ENCODE measurements at regions not wholly inside any gene's neighbourhood (a gene's known extent, or its start where the extent isn't known, plus 50 kb on each side); places are given as distances from the start of the nearest gene placed in this dataset.

- H3K9me2 ChIP-seq (replicated peaks; ENCODE audit: insufficient read depth, low read length), result no peaks in the 10 kb centered on the region
- H3K4me2 ChIP-seq (ENCODE audit: low read depth, low read length, poor library complexity, severe bottlenecking), result no peak overlapping the region
- no peak overlapping the region for H3K4me3 ChIP-seq (ENCODE audit: insufficient read depth, low read length, poor library complexity, severe bottlenecking)
Measured at GRCh38 chr21:28357743-28358142, 634.9 kb downstream of the LTN1 start.

GRCh38 chr21:28356422-28356821 lies 636.3 kb downstream of the LTN1 start:
- H3K36me3 ChIP-seq (ENCODE audit: low read length), result no peaks in the 10 kb centered on the region
- no peaks in the 10 kb centered on the region for H4K20me1 ChIP-seq (ENCODE audit: low read depth, low read length)
- H3K27ac ChIP-seq (ENCODE audit: low read depth, low read length), result no peak overlapping the region
- no peak overlapping the region for H3K4me3 ChIP-seq (ENCODE audit: insufficient read depth, low read length, poor library complexity, severe bottlenecking)
- H3K9ac ChIP-seq (ENCODE audit: low read length), result no peak overlapping the region
- no peaks in the 10 kb centered on the region for H3K9me3 ChIP-seq (ENCODE audit: insufficient read depth, low read length)
- no peak overlapping the region for H2AFZ ChIP-seq (ENCODE audit: low read depth, low read length, severe bottlenecking)
- no peaks in the 10 kb centered on the region for H3K9me2 ChIP-seq (replicated peaks; ENCODE audit: insufficient read depth, low read length)
- TF ChIP-seq CTCF (IDR thresholded peaks at IDR 0.05; ENCODE audit: insufficient read depth, low read length, poor library complexity, severe bottlenecking) (no peak), EZH2phosphoT487 (conservative IDR thresholded peaks at IDR 0.05; ENCODE audit: low read length) (no peak)
- no peaks in the 10 kb centered on the region for H3F3A ChIP-seq (ENCODE audit: insufficient read depth)
- no peaks in the 10 kb centered on the region for H3K79me2 ChIP-seq (ENCODE audit: insufficient read depth, low read length)
- H3K27me3 ChIP-seq (ENCODE audit: low read length), result no peaks in the 10 kb centered on the region
- H3K4me2 ChIP-seq (ENCODE audit: low read depth, low read length, poor library complexity, severe bottlenecking), result no peak overlapping the region

More at GRCh38 chr21:28357743-28358142, 634.9 kb downstream of the LTN1 start:
- no peaks in the 10 kb centered on the region for H3K36me3 ChIP-seq (ENCODE audit: low read length)
- no peaks in the 10 kb centered on the region for H3K79me2 ChIP-seq (ENCODE audit: insufficient read depth, low read length)
- no peak overlapping the region for H3K27ac ChIP-seq (ENCODE audit: low read depth, low read length)
- no peak for TF ChIP-seq EZH2phosphoT487 (conservative IDR thresholded peaks at IDR 0.05; ENCODE audit: low read length)
- no peak for TF ChIP-seq CTCF (IDR thresholded peaks at IDR 0.05; ENCODE audit: insufficient read depth, low read length, poor library complexity, severe bottlenecking)
- no peaks in the 10 kb centered on the region for H3K27me3 ChIP-seq (ENCODE audit: low read length)
- no peaks in the 10 kb centered on the region for H3K9me3 ChIP-seq (ENCODE audit: insufficient read depth, low read length)
- H3F3A ChIP-seq (ENCODE audit: insufficient read depth), result no peaks in the 10 kb centered on the region
- H3K9ac ChIP-seq (ENCODE audit: low read length), result no peak overlapping the region
- H4K20me1 ChIP-seq (ENCODE audit: low read depth, low read length), result no peaks in the 10 kb centered on the region
- no peak overlapping the region for H2AFZ ChIP-seq (ENCODE audit: low read depth, low read length, severe bottlenecking)

GRCh38 chr21:28345934-28346333 lies 646.7 kb downstream of the LTN1 start:
- Histone ChIP-seq H3K4me2 (ENCODE audit: low read depth, low read length, poor library complexity, severe bottlenecking) (no peak overlapping the region), H2AFZ (ENCODE audit: low read depth, low read length, severe bottlenecking) (no peak overlapping the region), H3K27ac (ENCODE audit: low read depth, low read length) (no peak overlapping the region), H3F3A (ENCODE audit: insufficient read depth) (no peaks in the 10 kb centered on the region), H3K9ac (ENCODE audit: low read length) (no peak overlapping the region), H3K4me3 (ENCODE audit: insufficient read depth, low read length, poor library complexity, severe bottlenecking) (no peak overlapping the region), H3K9me3 (ENCODE audit: insufficient read depth, low read length) (no peaks in the 10 kb centered on the region), H3K79me2 (ENCODE audit: insufficient read depth, low read length) (no peaks in the 10 kb centered on the region), H3K27me3 (ENCODE audit: low read length) (no peaks in the 10 kb centered on the region), H3K36me3 (ENCODE audit: low read length) (no peaks in the 10 kb centered on the region), H4K20me1 (ENCODE audit: low read depth, low read length) (no peaks in the 10 kb centered on the region), H3K9me2 (replicated peaks; ENCODE audit: insufficient read depth, low read length) (no peaks in the 10 kb centered on the region)
- TF ChIP-seq EZH2phosphoT487 (conservative IDR thresholded peaks at IDR 0.05; ENCODE audit: low read length) (no peak), CTCF (IDR thresholded peaks at IDR 0.05; ENCODE audit: insufficient read depth, low read length, poor library complexity, severe bottlenecking) (no peak)
